GM21360 (cell line): ENCODE measurements at regions not wholly inside any gene's neighbourhood (a gene's known extent, or its start where the extent isn't known, plus 50 kb on each side); places are given as distances from the start of the nearest gene placed in this dataset.

Experiments used
- ATAC-seq: cut with Tn5 transposase; IDR thresholded peaks from one replicate; pipeline ENCODE4 v1.9.1; 2021; ENCODE audit warnings: mild to moderate bottlenecking, moderate library complexity; ENCODE audit not compliant: unreplicated experiment

DNA sequence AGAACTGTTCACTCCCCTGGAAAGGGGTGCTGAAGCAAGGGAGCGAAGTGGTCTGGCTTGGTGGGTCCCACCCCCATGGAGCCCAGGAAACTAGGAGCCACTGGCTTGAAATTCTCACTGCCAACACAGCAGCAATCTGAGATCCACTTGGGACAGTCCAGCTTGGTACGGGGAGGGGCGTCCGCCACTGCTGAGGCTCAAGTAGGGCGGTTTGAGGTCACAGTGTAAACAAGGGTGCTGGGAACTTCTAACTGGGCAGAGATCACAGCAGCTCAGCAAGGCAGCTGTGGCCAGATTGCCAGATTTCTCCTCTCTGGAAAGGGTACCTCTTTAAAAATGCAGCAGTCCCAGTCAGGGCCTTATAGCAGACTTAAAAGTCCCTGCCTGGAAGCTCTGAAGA lies 53.9 kb upstream of the GALNTL6 start:
- ATAC-seq = no peak

- no peak for ATAC-seq
Observed at GRCh38 chr4:171751538-171751937, 61.7 kb upstream of the GALNTL6 start.

DNA sequence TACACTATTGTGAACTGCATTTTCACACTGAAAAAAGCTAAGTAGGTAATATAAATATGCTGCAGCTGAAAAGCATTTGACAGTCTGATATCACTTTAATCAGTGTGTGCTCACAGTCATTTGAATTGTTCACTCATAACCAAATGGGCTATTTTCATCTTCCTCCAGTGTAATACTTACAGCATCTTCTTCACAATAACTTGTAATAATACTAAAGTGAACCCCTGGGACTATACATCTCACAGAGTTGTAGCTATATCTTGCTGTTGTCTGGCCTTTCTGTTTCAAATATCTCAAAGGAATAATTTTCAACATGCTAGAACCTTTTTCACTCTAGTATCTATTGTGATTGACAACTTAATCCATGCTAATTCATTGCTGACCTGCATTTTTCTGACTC lies 66.8 kb upstream of the GALNTL6 start:
- no peak for ATAC-seq

- no peak for ATAC-seq
Observed at GRCh38 chr4:171742436-171742835, 70.8 kb upstream of the GALNTL6 start.

- ATAC-seq = no peak
Observed at GRCh38 chr4:171727185-171727584, 86.0 kb upstream of the GALNTL6 start.

DNA sequence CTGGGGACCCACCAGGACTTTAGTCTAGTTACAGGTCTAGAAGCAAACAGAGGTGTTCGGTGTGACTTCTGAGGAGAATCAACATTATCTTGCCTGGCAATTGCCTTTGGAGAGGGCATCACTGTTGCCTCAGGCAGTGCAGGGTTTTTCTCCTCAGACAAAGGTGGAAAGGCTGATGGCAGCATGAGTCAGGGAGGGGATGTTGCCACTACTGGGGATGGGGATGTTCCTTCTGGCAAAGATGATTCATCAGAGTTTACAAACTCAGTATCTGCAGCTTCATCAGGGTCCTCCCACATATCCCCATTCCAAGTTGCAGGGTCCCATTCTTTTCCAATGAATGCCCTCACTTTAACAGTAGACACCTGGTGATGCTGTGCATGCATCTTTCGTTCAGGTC lies 91.3 kb upstream of the GALNTL6 start:
- no peak for ATAC-seq

DNA sequence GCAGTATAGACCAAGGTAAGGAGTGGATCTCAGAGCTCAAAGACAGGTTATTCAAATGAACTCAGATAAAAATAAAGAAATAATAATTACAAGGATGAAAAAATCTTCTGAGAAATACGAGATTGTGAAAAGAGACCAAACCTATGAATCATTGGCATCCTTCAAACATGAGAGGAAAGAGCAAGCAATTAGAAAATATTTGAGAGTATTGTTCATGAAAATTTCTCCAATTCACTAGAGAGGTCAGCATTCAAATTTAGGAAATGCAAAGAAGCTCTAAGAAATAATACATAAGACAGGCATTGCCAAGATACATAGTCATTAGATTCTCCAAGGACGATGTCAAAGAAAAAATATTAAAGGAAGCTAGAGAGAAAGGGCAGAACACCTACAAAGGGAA lies 93.5 kb upstream of the GALNTL6 start:
- ATAC-seq = no peak

DNA sequence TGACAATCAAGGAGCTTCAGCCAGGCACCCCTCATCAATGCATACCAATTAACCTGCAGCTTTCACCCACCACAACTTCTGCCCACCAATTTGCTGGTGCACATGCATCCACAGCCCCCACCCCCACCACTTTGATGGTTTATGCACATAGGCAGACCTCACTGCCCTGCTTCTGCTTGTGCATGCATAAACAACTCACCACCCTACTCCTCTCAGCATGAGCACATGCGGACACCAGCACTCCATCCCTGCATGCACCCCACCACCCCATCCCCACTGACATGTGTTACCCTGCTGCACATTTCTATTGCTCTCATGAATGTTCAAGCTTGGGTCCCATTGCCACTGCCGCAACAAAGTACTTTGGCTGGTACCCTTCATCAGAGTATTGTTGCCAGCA lies 94.5 kb upstream of the GALNTL6 start:
- ATAC-seq = no peak

DNA sequence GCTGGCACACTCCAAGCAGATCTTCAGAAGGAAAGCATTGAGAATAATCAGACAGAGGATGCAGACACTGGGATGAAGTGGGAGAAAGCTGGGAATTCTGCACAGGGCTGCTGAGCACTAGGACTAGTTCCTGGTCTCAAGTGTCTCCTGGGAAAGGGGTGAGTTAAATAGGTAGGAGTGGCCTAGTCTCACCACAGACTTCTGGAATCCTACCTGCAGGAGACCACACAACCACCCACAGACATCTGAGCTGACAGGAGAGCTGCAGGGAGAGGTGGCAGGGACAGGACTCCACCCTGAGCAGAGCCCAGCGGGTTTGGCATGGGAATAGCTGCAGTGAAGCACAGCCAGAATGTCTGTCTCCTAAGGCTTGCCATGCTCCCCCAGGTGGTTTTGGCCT lies 95.1 kb upstream of the GALNTL6 start:
- no peak for ATAC-seq

GRCh38 chr4:171717231-171717741 lies 95.9 kb upstream of the GALNTL6 start:
- no peak for ATAC-seq

- ATAC-seq = no peak
Observed at GRCh38 chr4:171715973-171716372, 97.2 kb upstream of the GALNTL6 start.

- ATAC-seq = no peak
Observed at GRCh38 chr4:171714791-171715454, 98.3 kb upstream of the GALNTL6 start.

DNA sequence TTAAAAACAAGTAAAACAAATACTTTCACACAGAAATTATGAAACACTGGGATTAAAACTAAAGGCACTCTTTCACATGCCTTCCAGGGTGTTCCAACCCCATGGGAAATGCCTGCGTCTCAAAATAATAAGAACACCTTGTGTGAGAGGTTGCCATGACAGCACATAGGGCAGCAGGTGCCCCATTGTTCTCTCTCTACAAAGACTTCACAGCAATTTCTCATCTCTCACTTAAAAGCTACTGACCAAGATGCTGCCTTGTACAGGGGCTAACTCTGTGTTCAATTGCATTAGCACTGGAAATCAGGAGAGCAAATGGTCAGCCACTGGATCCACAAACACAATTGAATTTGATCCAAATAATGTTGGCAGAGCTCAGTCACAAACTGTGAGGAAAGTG lies 102.5 kb upstream of the GALNTL6 start:
- ATAC-seq = no peak

GRCh38 chr4:171676555-171677215 lies 136.5 kb upstream of the GALNTL6 start:
- ATAC-seq = peak; percentile 97

DNA sequence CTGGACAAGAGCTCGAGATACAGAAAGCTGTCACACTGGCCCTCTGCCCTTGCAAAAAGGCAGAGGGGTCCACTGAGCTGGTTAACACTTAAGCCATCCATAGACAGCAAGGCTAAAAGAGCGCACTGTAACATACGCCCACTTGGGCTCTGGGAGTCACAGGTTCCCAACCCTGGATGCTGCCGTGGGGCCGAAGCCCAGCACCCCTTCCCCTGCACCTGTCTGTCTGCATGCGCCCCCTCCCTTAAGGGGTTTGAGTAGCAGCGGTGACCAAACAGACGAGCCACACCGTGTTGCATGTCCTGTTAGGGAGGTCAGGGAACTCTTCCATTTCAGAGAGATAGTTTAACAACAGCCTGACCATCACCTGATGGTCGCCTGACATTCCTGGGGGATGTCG lies 138.4 kb upstream of the GALNTL6 start:
- ATAC-seq = no peak

GRCh38 chr4:171668403-171668802 lies 144.8 kb upstream of the GALNTL6 start:
- ATAC-seq = no peak

GRCh38 chr4:171667906-171668305 lies 145.3 kb upstream of the GALNTL6 start:
- ATAC-seq = no peak

- ATAC-seq = no peak
Observed at GRCh38 chr4:171651071-171651470, 162.1 kb upstream of the GALNTL6 start.

DNA sequence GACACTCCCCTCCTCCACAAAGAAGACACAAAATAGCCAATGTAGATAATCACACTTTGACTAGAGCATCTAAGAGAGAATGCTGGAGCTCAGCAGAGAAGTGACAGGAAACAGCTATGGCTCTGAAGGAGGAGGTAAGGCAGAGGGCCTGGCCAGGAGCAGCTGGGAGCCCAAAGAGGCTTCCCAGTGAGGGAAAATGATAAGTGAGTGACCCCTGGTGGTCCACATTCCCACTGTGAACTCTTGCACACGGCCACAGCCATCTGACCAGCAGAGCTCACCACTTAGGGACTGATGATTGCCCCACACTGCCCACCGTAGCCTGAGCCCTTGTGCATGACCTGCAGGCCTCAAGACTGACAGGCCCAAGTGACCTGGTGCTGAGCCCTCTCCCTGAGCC lies 162.7 kb upstream of the GALNTL6 start:
- ATAC-seq = peak; percentile 80

GRCh38 chr4:171648926-171649325 lies 164.3 kb upstream of the GALNTL6 start:
- no peak for ATAC-seq

- ATAC-seq = no peak
Observed at GRCh38 chr4:171646984-171647383, 166.2 kb upstream of the GALNTL6 start.

DNA sequence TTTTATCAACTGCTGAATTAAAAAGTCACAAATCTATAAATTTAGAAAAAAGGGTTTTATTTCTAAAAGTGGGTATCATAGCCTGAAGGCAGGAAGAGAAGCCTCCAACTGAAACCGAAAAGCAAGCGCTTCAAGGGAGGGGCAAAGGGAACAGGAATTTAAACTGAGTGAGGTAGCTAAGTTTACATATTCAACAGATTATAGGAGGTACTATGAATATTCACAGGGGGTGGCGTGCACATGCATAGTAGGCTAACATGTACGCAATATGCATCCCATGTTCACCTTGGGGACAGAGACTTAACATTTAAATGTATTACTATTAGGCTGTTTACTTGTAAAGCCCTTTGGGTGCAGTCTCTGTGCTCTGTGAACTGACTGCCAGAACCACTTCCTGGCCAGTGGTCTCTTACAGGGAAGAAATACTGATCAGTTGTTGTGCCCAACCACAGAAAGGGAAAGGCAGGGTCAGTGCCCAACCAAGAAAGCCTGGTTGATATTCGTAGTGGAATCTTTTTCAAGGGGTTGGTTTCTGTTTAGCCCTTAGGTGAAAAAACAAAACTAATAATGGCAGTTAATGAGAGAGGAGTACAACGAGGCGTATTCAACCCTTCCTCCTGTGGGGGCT lies 168.7 kb upstream of the GALNTL6 start:
- peak; percentile 68 for ATAC-seq
